ENCODE measurements at regions not wholly inside any gene's neighbourhood (a gene's known extent, or its start where the extent isn't known, plus 50 kb on each side); places are given as distances from the start of the nearest gene placed in this dataset.

GRCh38 chr2:10233131-10234012, 69.3 kb upstream of the HPCAL1 start:
- Histone ChIP-seq H3K4me1 (ENCODE audit: insufficient read depth) (no peaks in the 10 kb centered on the region), H2AFZ (no peak overlapping the region), H3K27ac (ENCODE audit: low read depth) (no peak overlapping the region), H3K27me3 (ENCODE audit: insufficient read depth) (no peaks in the 10 kb centered on the region), H3K4me3 (no peak overlapping the region), H4K20me1 (replicated peaks; ENCODE audit: insufficient read depth) (no peaks in the 10 kb centered on the region), H3K9me2 (ENCODE audit: insufficient read depth) (no peaks in the 10 kb centered on the region), H3K36me3 (ENCODE audit: insufficient read depth) (no peaks in the 10 kb centered on the region), H3K79me2 (replicated peaks; ENCODE audit: insufficient read depth) (no peaks in the 10 kb centered on the region), H3K4me2 (no peak overlapping the region), H3F3A (replicated peaks; ENCODE audit: low read depth) (no peaks in the 10 kb centered on the region)
- DNase-seq (ENCODE audit: low spot score), result no peak
- no peak for ATAC-seq
- Mint-ChIP-seq H3K27ac (no peak overlapping the region), H3K4me3 (no peak overlapping the region), H3K4me1 (no peaks in the 10 kb centered on the region; the same call in 2 of the 3 replicates), H3K9me3 (no peaks in the 10 kb centered on the region; the same call in 1 of the 3 replicates), H3K27me3 (ENCODE audit: insufficient read depth, low read depth, poor library complexity) (peaks cover 4% of the 10 kb centered on the region), H3K36me3 (ENCODE audit: low read depth) (no peaks in the 10 kb centered on the region; the same call in 2 of the 3 replicates)
- TF ChIP-seq STAT1 (IDR thresholded peaks at IDR 0.05; ENCODE audit: unreplicated experiment) (no peak), CTCF (conservative IDR thresholded peaks at IDR 0.05; ENCODE audit: low read depth in 2 of 2) (no peak), ETS1 (IDR thresholded peaks at IDR 0.05) (no peak), ZNF462 (CRISPR knock-in tag; IDR thresholded peaks at IDR 0.05) (no peak), JUNB (IDR thresholded peaks at IDR 0.05; ENCODE audit: unreplicated experiment) (no peak), POLR2AphosphoS5 (IDR thresholded peaks at IDR 0.05; ENCODE audit: low read depth) (no peak), EZH2 (IDR thresholded peaks at IDR 0.05; ENCODE audit: low read depth, unreplicated experiment) (no peak), ZNF114 (CRISPR knock-in tag; IDR thresholded peaks at IDR 0.05) (no peak), REST (IDR thresholded peaks at IDR 0.05; ENCODE audit: unreplicated experiment) (no peak), ZNF331 (CRISPR knock-in tag; IDR thresholded peaks at IDR 0.05; ENCODE audit: low read depth) (no peak), CREB1 (CRISPR knock-in tag; IDR thresholded peaks at IDR 0.05; ENCODE audit: low read depth) (no peak), EZH2phosphoT487 (IDR thresholded peaks at IDR 0.05; ENCODE audit: unreplicated experiment) (no peak), NANOG (IDR thresholded peaks at IDR 0.05; ENCODE audit: borderline replicate concordance) (no peak)
